Endothelial cell of umbilical vein (primary cell): ENCODE measurements at regions not wholly inside any gene's neighbourhood (a gene's known extent, or its start where the extent isn't known, plus 50 kb on each side); places are given as distances from the start of the nearest gene placed in this dataset.

ENCODE experiments used
- BruUV-seq: library from RNA; stranded (reverse); fragments of 400-500 nt; replicated peaks from 2 replicates; lab custom pipeline; 2021; lab: Mats Ljungman, UMichigan
- CTCF ChIA-PET: fragments of 300-600, 350-600 bp; sonication (Branson Sonifier 250); formaldehyde crosslinking; loops from one replicate; lab custom pipeline; 2021; ENCODE audit warnings: antibody characterized with exemption, inconsistent platforms; lab: Charles Lee
- POLR2A ChIA-PET: fragments of 300-600, 350-600 bp; sonication (Branson Sonifier 250); formaldehyde crosslinking; loops from one replicate; lab custom pipeline; 2021; ENCODE audit warnings: antibody characterized with exemption, inconsistent platforms; lab: Charles Lee
- DNase-seq: peaks from one replicate; pipeline ENCODE4 v3.0.0-alpha.2; 2011; ENCODE audit warnings: low read depth, low spot score
- FAIRE-seq: peaks from 2 replicates; lab custom pipeline; 2011; peaks lifted over from hg19 to GRCh38; lab: Jason Lieb, UNC
- H2AFZ ChIP-seq: 2 replicates; pipeline ENCODE4 v1.6.0; 2012; ENCODE audit warnings: low read depth, low read length, control low read depth, inconsistent platforms
- H3K27ac ChIP-seq: 2 replicates; pipeline ENCODE4 v1.5.1; 2011; ENCODE audit warnings: low read depth, mild to moderate bottlenecking, control low read depth, low read length, moderate library complexity; ENCODE audit not compliant: insufficient read depth
- H3K27me3 ChIP-seq, 2 experiments: 2 replicates each; pipeline versions ENCODE4 v1.6.0 to v1.6.1; 2011; ENCODE audit warnings: low read length in 2 of 2, mixed read lengths in 1 of 2; ENCODE audit not compliant: control insufficient read depth in 2 of 2, insufficient read depth in 2 of 2
- H3K36me3 ChIP-seq, 2 experiments: 2 replicates in 1 of 2; 3 replicates in 1 of 2; pipeline ENCODE4 v1.5.1; 2011; ENCODE audit warnings: low read length in 2 of 2, mild to moderate bottlenecking in 1 of 2, moderate library complexity in 1 of 2; ENCODE audit not compliant: control insufficient read depth in 2 of 2, insufficient read depth in 2 of 2; ENCODE audit errors: extremely low read depth in 1 of 2
- H3K4me1 ChIP-seq: 3 replicates; pipeline ENCODE4 v1.5.1; 2011; ENCODE audit warnings: mild to moderate bottlenecking, low read length; ENCODE audit not compliant: control insufficient read depth, insufficient read depth; ENCODE audit errors: extremely low read depth
- H3K4me2 ChIP-seq: 2 replicates; pipeline ENCODE4 v1.6.1; 2011; ENCODE audit warnings: low read length, control low read depth, mixed read lengths; ENCODE audit not compliant: insufficient read depth
- H3K4me3 ChIP-seq, 3 experiments: fragments of 200-600 bp in 1 of 3; sonication (generic), shearing (Covaris generic) in 1 of 3; replicated peaks in 1 of 3; 2 replicates each; pipeline ENCODE4 v1.5.1; 2011 to 2016; ENCODE audit warnings: control low read depth in 3 of 3, low read length in 3 of 3, mild to moderate bottlenecking in 2 of 3, inconsistent platforms in 1 of 3, low read depth in 1 of 3, moderate library complexity in 1 of 3; ENCODE audit not compliant: insufficient read depth in 1 of 3
- H3K79me2 ChIP-seq: 2 replicates; pipeline ENCODE4 v1.6.0; 2012; ENCODE audit warnings: low read length, inconsistent platforms; ENCODE audit not compliant: control insufficient read depth, insufficient read depth
- H3K9ac ChIP-seq: replicated peaks from 2 replicates; pipeline ENCODE3; 2011; ENCODE audit warnings: low read length, control low read depth; ENCODE audit not compliant: insufficient read depth; ENCODE audit errors: extremely low read depth
- H3K9me1 ChIP-seq: replicated peaks from 3 replicates; pipeline ENCODE4 v1.6.0; 2011; ENCODE audit warnings: mild to moderate bottlenecking, low read length; ENCODE audit not compliant: control insufficient read depth, insufficient read depth; ENCODE audit errors: extremely low read depth
- H3K9me3 ChIP-seq: replicated peaks from 2 replicates; pipeline ENCODE4 v1.5.1; 2012; ENCODE audit warnings: low read length, inconsistent platforms; ENCODE audit not compliant: control insufficient read depth, insufficient read depth
- H4K20me1 ChIP-seq: replicated peaks from 2 replicates; pipeline ENCODE3; 2011; ENCODE audit warnings: mild to moderate bottlenecking, low read length; ENCODE audit not compliant: control insufficient read depth, insufficient read depth; ENCODE audit errors: extremely low read depth
- JUN ChIP-seq: IDR thresholded peaks from 2 replicates; pipeline ENCODE4 v1.6.1; 2011; ENCODE audit warnings: borderline replicate concordance, low read depth; ENCODE audit not compliant: insufficient read length, insufficient read depth
- MYC ChIP-seq: IDR thresholded peaks from one replicate; pipeline ENCODE4 v1.6.1; 2011; ENCODE audit warnings: mild to moderate bottlenecking, low read depth, low read length
- POLR2A ChIP-seq: IDR thresholded peaks from 2 replicates; pipeline ENCODE4 v1.6.1; 2012; ENCODE audit warnings: low read depth, mild to moderate bottlenecking, control low read depth, low read length
- POLR2AphosphoS5 ChIP-seq: IDR thresholded peaks from 2 replicates; pipeline ENCODE4 v1.6.1; 2012; ENCODE audit warnings: low read depth, mild to moderate bottlenecking, control low read depth, low read length, moderate library complexity; ENCODE audit not compliant: insufficient read depth
- dilution Hi-C: fragments of 300-500 bp; cut with MboI; formaldehyde crosslinking; loops from one replicate; pipeline ENCODE4 v1.15.0; 2019; ENCODE audit warnings: low sequenced_read_pairs; ENCODE audit not compliant: extremely low pct_ligation_motif_present
- intact Hi-C: fragments of 100-400 bp; cut with micrococcal nuclease; formaldehyde crosslinking; loops from one replicate; pipeline ENCODE4 v1.10.0; 2022
- TF ChIP-seq, protein P1 (sequence below): IDR thresholded peaks from 2 replicates; pipeline ENCODE4 v1.6.1; 2011; ENCODE audit not compliant: insufficient read depth, insufficient read length
- TF ChIP-seq, protein P2 (sequence below), 2 donors: IDR thresholded peaks; 1 replicate in 1 of 2; 2 replicates in 1 of 2; pipeline ENCODE4 v1.5.1; 2011; ENCODE audit warnings: low read length in 2 of 2, mild to moderate bottlenecking in 2 of 2, moderate library complexity in 2 of 2, control low read depth in 1 of 2, inconsistent platforms in 1 of 2, low read depth in 1 of 2; ENCODE audit not compliant: insufficient read depth in 1 of 2; ENCODE audit errors: extremely low read depth in 1 of 2

DNA sequence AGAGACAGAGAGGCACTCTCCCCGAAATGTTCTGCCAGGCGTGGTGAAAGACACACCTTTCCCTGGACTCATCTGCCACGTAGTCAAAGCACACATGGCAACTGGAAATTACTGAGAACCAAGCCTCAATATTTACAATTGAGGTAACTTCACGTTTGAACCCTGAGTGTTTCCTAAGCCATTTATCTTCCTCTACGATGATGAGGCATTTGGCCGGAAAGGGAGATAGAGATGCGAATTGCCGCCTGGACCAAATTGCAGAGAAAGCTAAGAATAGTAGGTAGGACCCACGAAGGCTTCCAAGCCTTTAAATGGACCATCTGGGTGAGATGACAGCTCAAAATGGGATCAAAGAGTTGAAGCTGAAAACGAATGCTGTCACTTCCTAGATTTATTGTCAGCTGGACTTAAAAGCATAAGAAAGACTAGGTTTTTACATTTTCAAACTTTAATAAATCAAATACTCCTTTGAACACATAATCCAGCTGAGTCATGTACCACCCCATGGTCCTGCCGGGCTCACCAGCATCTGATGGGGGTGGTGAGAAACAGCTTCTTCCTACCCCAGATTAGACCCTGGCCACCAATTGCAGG, 135.6 kb upstream of the LYZL2 start:
- intact Hi-C loops: no loop called here
- dilution Hi-C loops: no loop called here
- H3K9ac ChIP-seq: no peak overlapping the region
- ChIA-PET CTCF (interaction anchor here (2.0 kb wide), 1 partner anchor 17 kb away, joined by 7 read pairs; no protein-coding TSS in a partner anchor), POLR2A (no interaction called here)
- no peak overlapping the region for H3K27ac ChIP-seq
- H3K79me2 ChIP-seq: no peaks in the 10 kb centered on the region
- H3K36me3 ChIP-seq: no peaks in the 10 kb centered on the region
- H3K27me3 ChIP-seq: peaks cover 0 to 5% of the 10 kb centered on the region in 2 experiments
- FAIRE-seq: no peak
- no peak overlapping the region for H3K4me2 ChIP-seq
- H2AFZ ChIP-seq: no peak overlapping the region
- BruUV-seq: no TSS peak
- H3K4me3 ChIP-seq: no peak overlapping the region
- TF ChIP-seq POLR2A (no peak), POLR2AphosphoS5 (no peak), JUN (no peak), MYC (no peak)
- TF ChIP-seq, protein P1, sequence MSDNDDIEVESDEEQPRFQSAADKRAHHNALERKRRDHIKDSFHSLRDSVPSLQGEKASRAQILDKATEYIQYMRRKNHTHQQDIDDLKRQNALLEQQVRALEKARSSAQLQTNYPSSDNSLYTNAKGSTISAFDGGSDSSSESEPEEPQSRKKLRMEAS: no peak
- TF ChIP-seq, protein P2, sequence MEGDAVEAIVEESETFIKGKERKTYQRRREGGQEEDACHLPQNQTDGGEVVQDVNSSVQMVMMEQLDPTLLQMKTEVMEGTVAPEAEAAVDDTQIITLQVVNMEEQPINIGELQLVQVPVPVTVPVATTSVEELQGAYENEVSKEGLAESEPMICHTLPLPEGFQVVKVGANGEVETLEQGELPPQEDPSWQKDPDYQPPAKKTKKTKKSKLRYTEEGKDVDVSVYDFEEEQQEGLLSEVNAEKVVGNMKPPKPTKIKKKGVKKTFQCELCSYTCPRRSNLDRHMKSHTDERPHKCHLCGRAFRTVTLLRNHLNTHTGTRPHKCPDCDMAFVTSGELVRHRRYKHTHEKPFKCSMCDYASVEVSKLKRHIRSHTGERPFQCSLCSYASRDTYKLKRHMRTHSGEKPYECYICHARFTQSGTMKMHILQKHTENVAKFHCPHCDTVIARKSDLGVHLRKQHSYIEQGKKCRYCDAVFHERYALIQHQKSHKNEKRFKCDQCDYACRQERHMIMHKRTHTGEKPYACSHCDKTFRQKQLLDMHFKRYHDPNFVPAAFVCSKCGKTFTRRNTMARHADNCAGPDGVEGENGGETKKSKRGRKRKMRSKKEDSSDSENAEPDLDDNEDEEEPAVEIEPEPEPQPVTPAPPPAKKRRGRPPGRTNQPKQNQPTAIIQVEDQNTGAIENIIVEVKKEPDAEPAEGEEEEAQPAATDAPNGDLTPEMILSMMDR (IDR thresholded peaks at IDR 0.05; ENCODE audit: extremely low read depth in 1 of 2, insufficient read depth in 1 of 2, low read depth in 1 of 2, low read length in 2 of 2): no peak
- H3K9me3 ChIP-seq: no peaks in the 10 kb centered on the region
- DNase-seq: no peak
- H3K9me1 ChIP-seq: no peaks in the 10 kb centered on the region
- no peaks in the 10 kb centered on the region for H3K4me1 ChIP-seq
- no peaks in the 10 kb centered on the region for H4K20me1 ChIP-seq
